Body of pancreas (tissue), 4 donors: ENCODE measurements at regions not wholly inside any gene's neighbourhood (a gene's known extent, or its start where the extent isn't known, plus 50 kb on each side); places are given as distances from the start of the nearest gene placed in this dataset.

ENCODE experiments used
- ATAC-seq: fragments of 150-250 bp; one replicate; pipeline ENCODE4 v1.9.1; 2016
- DNase-seq, 4 donors: peaks; one replicate each; pipeline ENCODE4 v3.0.0-alpha.2; 2019
- H3K27ac ChIP-seq, 4 donors: fragments of 200-600 bp; sonication (generic); 1 replicate in 3 of 4; 2 replicates in 1 of 4; pipeline versions ENCODE4 v1.5.1 to v1.6.1; 2016 to 2019; ENCODE audit warnings: mild to moderate bottlenecking in 1 of 4, mixed read lengths in 1 of 4, moderate library complexity in 1 of 4
- H3K27me3 ChIP-seq, 2 donors: fragments of 200-600 bp; sonication (generic); one replicate each; pipeline ENCODE4 v1.6.0; 2016; ENCODE audit warnings: mild to moderate bottlenecking in 1 of 2
- H3K36me3 ChIP-seq, 2 donors: fragments of 200-600 bp; sonication (generic); replicated peaks in 1 of 2; 2 replicates each; pipeline ENCODE4 v1.5.1; 2016; ENCODE audit warnings: low read depth in 2 of 2; ENCODE audit not compliant: insufficient read depth in 1 of 2
- H3K4me1 ChIP-seq: fragments of 200-600 bp; sonication (generic); one replicate; pipeline ENCODE4 v1.6.0; 2016
- H3K4me3 ChIP-seq, 2 donors: fragments of 200-600 bp; sonication (generic); 1 replicate in 1 of 2; 2 replicates in 1 of 2; pipeline ENCODE4 v1.5.1; 2016 to 2019
- H3K9me3 ChIP-seq, 3 donors: fragments of 200-600 bp; sonication (generic); 1 replicate in 2 of 3; 2 replicates in 1 of 3; pipeline ENCODE4 v1.5.1; 2016
- CTCF ChIP-seq, 7 experiments: fragments of 450-650 bp in 4 of 7; fragments of 200-600 bp in 3 of 7; sonication (generic) in 3 of 7; IDR thresholded peaks; one replicate each; pipeline ENCODE4 v1.5.1; 2016 to 2019; ENCODE audit warnings: antibody characterized with exemption in 7 of 7
- POLR2A ChIP-seq, 3 donors: fragments of 450-650 bp; IDR thresholded peaks; one replicate each; pipeline ENCODE4 v1.6.1; 2016; ENCODE audit warnings: antibody characterized with exemption in 3 of 3, mild to moderate bottlenecking in 2 of 3
- WGBS, 2 donors: methylation state at CpG; one replicate each; pipeline ENCODE4 v1.1.5; 2017; 5-methylcytosine and 5-hydroxymethylcytosine counted together
- intact Hi-C: fragments of 100-400 bp; cut with DNase I; formaldehyde crosslinking; loops from one replicate; pipeline ENCODE4 v1.15.1; 2023

DNA sequence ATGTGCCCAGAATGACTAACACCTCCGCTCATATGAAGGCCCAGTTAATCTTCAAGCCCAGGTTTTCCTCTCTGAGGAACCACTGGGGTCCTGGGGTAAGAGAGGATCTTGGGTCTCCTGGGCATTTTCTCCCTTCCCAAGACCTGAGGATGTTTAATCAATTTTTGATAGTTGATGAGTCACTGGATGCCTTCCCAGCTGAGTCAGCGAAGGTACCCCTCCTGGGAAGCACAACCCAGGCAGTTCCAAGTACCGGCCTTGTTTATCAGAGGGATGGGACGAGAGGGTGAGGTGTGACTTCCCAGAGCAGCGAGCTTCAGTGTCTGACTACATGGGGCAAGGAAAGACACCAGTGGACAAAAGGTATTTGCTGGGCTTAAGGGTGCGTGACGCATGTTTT, 119.6 kb upstream of the IL12B start:
- 64 to 76% methylated on average over 7 of the region's 7 CpGs for WGBS, 2 donors
- H3K27me3 ChIP-seq, result no peaks in the 10 kb centered on the region
- no peaks in the 10 kb centered on the region for H3K4me1 ChIP-seq
- intact Hi-C loops, result loop anchor here (10.0 kb wide), 1 partner anchor 535 kb away; no protein-coding TSS in a partner anchor
- no peak for ATAC-seq
- H3K9me3 ChIP-seq, result no peaks in the 10 kb centered on the region
- TF ChIP-seq POLR2A (IDR thresholded peaks at IDR 0.05) (no peak), CTCF (IDR thresholded peaks at IDR 0.05) (no peak)
- H3K27ac ChIP-seq, result no peak overlapping the region
- no peak overlapping the region for H3K4me3 ChIP-seq
- DNase-seq, result no peak
- H3K36me3 ChIP-seq, result no peaks in the 10 kb centered on the region

DNA sequence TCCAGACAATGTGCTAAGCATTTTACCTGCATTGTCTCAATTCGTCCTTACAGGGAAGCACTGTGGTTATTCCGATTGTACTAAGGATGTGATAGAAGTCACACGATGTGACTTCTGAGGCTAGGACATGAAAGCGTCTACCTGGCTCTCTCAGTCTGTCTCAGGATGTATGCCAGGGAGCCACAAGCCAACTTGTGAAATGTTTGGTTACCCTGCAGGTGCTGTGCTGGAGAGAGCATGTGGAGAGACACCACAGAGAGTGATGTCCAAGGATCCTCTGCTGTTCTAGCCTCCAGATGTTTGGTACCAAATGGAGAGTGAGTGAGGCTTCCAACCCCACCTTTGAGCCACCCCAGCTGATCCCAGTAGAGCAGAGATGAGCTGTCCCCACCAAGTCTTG, 120.1 kb upstream of the IL12B start:
- DNase-seq (no peak), ATAC-seq (no peak)
- H3K4me1 ChIP-seq, result no peaks in the 10 kb centered on the region
- TF ChIP-seq POLR2A (IDR thresholded peaks at IDR 0.05) (no peak), CTCF (IDR thresholded peaks at IDR 0.05) (no peak)
- intact Hi-C loops, result no loop called here
- WGBS, 2 donors, result 64 to 67% methylated on average over 4 of the region's 4 CpGs
- H3K9me3 ChIP-seq, result no peaks in the 10 kb centered on the region
- no peaks in the 10 kb centered on the region for H3K27me3 ChIP-seq
- no peak overlapping the region for H3K4me3 ChIP-seq
- no peaks in the 10 kb centered on the region for H3K36me3 ChIP-seq
- no peak overlapping the region for H3K27ac ChIP-seq

DNA sequence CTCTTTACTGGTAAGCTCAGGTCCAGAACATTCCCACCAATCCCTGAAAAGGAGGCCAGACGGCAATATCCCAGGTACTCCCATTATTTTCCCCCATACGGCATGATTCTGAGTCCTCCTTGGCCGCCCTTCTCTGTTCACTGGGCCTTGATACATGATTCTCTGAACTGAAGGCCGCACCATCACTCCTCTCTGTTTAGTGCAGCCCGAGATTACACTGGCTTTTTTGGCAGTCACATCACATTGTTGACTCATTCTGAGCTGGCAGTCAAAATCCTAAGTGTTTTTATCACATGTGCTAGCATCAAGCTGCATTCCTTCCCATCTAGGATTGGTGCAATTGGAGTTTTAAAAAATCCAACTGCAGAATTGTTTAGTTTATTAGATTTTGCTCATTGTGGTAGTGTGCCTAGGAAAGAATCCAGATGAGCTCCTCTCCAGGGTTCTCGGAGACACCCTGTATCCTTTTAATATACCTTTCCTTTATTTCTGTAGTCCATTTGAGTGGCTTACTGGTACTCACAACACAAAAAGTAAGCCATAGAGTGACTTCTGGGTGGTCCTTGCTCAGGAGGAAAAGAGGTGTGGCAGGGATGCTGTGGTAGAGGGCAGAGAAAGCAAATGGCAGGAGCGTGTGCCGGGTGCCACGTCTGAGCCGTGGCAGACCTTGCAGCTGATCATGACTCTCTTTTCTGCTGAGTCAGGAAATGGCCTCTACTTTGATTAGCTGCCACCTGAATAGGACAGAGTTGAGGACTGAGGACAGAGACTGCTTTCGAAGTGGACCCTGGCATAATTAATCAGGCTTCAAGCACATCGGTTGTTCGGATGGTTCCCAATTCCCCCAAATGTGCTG, 121.1 kb upstream of the IL12B start:
- no peaks in the 10 kb centered on the region for H3K36me3 ChIP-seq
- ATAC-seq (peak; percentile 60), DNase-seq (peak in 2 of 4 donors; percentile 17 to 36)
- H3K4me1 ChIP-seq, result no peaks in the 10 kb centered on the region
- no peaks in the 10 kb centered on the region for H3K9me3 ChIP-seq
- H3K27me3 ChIP-seq, result no peaks in the 10 kb centered on the region
- H3K4me3 ChIP-seq, result no peak overlapping the region
- no peak overlapping the region for H3K27ac ChIP-seq
- intact Hi-C loops, result no loop called here
- TF ChIP-seq POLR2A (IDR thresholded peaks at IDR 0.05) (no peak), CTCF (IDR thresholded peaks at IDR 0.05) (no peak)
- WGBS, 2 donors, result 68 to 75% methylated on average over 13 of the region's 13 CpGs

GRCh38 chr5:159452480-159453167, 122.3 kb upstream of the IL12B start:
- TF ChIP-seq POLR2A (IDR thresholded peaks at IDR 0.05) (no peak), CTCF (IDR thresholded peaks at IDR 0.05) (no peak)
- no peak overlapping the region for H3K4me3 ChIP-seq
- H3K9me3 ChIP-seq, result no peaks in the 10 kb centered on the region
- no peak overlapping the region for H3K27ac ChIP-seq
- no peaks in the 10 kb centered on the region for H3K27me3 ChIP-seq
- DNase-seq (no peak), ATAC-seq (no peak)
- intact Hi-C loops, result no loop called here
- 50 to 51% methylated on average over 11 of the region's 11 CpGs for WGBS, 2 donors
- no peaks in the 10 kb centered on the region for H3K36me3 ChIP-seq
- H3K4me1 ChIP-seq, result no peaks in the 10 kb centered on the region
